CD4-positive, alpha-beta T cell treated with Interleukin-10 for 1 hour (primary cell): ENCODE measurements at regions not wholly inside any gene's neighbourhood (a gene's known extent, or its start where the extent isn't known, plus 50 kb on each side); places are given as distances from the start of the nearest gene placed in this dataset.

Source experiments
- DNase-seq: peaks from one replicate; pipeline ENCODE4 v3.0.0-alpha.2; 2020

DNA sequence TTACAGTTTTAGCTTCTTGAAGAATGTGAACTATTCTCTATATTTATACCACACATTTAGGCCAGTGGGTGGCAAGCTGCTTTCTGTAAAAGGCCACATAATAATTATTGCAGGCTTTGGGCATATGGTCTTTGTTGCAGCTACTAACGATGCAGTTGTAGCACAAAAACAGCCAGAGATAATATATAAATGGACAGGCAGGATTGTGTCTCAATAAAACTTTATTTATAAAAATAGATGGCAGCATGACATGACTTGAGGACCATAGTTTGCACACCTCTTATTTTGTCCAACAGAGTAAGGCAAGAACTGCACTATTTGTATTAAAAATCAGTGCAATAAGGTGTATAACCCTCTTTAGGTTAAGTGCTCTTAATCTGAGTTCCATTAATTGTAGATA, 415.0 kb downstream of the ANXA1 start:
- DNase-seq = no peak

DNA sequence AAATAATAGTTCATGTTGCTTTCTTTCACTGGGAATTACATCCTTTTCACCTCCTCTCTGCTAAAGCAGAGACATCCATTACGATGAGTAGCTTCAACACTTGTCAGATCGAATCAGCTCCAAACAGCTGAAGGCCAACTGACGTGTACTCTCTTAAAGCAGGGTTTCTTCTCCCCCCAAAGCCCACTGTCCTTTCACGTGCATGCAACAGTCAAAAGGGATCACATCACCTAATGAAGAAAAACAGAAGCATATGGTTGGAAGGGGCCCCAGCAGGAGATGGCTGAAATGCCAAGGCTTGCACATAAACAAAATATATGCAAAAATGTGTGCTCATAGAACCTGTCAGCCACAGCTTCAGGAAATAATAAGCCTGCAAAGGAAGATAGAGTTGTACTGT, 421.6 kb downstream of the ANXA1 start:
- DNase-seq = no peak

- DNase-seq = no peak
Measured at GRCh38 chr9:73575101-73576060, 423.7 kb downstream of the ANXA1 start.

GRCh38 chr9:73577848-73578247, 426.2 kb downstream of the ANXA1 start:
- DNase-seq = no peak

- DNase-seq = no peak
Measured at GRCh38 chr9:73579823-73580222, 428.2 kb downstream of the ANXA1 start.

- no peak for DNase-seq
Measured at GRCh38 chr9:73583576-73583975, 431.9 kb downstream of the ANXA1 start.

DNA sequence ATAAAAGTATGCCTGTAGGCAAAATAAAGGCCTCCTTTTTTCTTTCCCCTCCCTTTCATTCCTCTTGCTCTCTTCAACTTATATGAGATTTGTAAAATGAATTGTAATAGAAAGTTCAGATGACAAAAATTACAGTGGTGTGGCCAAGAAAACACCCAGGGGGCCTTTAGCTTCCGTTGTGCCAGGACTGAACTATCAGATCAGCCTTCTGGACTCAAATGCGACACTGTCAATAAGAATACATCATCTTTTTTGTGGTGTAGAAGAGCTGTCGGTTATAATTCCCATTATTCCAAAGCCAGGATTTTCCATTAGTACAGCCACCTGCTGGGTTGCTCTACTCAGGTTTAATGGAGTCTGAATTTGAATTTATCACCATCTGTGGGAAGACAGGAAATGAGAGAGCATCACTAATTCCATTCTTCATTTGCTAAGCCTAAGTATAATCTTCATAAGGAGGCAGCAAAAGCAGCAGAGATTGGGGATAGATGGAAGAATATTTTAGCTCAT, 443.4 kb downstream of the ANXA1 start:
- no peak for DNase-seq

GRCh38 chr9:73596321-73596720, 444.7 kb downstream of the ANXA1 start:
- DNase-seq = no peak

DNA sequence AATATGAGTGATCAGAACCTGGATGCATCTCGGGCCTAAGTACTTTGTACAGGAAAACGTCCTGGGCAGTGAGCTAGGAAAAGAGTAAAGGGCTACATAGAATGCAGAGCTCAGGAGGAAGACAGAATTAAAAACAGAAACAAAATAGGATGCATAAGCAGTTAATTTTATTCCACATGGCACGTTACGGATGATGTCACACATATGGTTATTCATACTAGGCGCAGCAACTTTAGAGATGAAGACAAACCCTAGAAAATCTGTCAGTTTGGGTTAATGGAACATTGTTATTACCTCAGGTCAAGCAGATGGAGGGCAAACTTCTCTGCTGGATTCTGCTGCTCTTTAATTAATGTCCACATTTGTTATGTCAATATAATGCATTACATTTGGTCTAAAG, 445.4 kb downstream of the ANXA1 start:
- DNase-seq = no peak

GRCh38 chr9:73597771-73598170, 446.1 kb downstream of the ANXA1 start:
- DNase-seq = no peak

GRCh38 chr9:73609381-73609780, 457.7 kb downstream of the ANXA1 start:
- no peak for DNase-seq

GRCh38 chr9:73611032-73611431, 459.4 kb downstream of the ANXA1 start:
- no peak for DNase-seq

- no peak for DNase-seq
Measured at GRCh38 chr9:73613092-73613701, 461.5 kb downstream of the ANXA1 start.

DNA sequence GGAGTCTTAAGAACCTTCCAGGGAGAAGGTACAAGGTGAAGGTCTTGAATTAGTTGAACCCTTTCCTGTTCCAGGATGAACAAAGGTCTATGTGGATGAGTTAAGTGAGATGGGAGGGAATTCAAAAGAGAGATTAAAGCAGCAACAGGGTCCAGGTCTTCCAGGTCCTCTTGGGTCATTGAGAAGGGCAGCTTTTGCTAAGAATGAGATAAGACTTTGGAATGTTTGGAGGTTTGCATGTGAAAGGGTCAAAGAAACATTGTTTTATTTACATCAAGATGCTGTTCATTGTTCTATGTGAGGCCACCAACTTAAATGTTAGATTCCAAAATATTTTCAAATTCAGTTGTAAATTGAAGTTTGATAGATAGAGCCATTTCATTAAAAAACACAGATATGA, 463.9 kb downstream of the ANXA1 start:
- DNase-seq = no peak

DNA sequence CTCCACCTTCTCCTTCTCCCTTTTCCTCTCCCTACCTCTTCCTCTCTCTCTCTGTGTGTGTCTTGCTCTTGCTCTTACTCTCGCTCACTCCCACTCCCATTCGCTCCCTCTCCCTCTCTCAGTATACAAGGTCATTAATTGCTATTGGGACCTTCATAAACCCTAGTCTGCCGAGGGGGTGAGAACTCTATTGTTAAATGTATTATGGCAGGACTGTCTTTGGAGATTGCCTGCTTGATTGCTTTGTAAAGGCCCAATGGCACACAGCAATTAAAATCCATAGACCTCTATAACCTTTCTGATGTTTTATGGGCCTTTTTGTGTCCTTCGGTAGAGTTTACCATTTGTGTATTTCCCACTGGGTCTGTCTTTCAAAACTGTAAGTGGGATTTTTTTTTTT, 465.9 kb downstream of the ANXA1 start:
- no peak for DNase-seq

GRCh38 chr9:73640971-73641370, 489.3 kb downstream of the ANXA1 start:
- DNase-seq = no peak

GRCh38 chr9:73643379-73644013, 491.8 kb downstream of the ANXA1 start:
- no peak for DNase-seq

DNA sequence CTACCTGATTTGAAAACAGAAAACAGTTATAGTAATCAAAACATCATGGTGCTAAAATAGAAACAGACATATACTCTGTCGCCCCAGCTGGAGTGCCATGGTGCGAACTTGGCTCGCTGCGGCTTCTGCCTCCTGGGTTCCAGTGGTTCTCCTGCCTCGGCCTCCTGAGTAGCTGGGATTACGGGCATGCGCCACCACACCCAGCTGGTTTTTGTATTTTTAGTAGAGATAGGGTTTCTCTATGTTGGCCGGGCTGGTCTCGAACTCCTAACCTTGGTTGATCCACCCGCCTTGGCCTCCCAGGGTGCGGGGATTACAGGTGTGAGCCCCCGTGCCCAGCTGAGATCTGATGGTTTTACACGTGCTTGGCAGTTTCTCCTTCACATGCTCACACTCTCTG, 495.9 kb downstream of the ANXA1 start:
- no peak for DNase-seq

DNA sequence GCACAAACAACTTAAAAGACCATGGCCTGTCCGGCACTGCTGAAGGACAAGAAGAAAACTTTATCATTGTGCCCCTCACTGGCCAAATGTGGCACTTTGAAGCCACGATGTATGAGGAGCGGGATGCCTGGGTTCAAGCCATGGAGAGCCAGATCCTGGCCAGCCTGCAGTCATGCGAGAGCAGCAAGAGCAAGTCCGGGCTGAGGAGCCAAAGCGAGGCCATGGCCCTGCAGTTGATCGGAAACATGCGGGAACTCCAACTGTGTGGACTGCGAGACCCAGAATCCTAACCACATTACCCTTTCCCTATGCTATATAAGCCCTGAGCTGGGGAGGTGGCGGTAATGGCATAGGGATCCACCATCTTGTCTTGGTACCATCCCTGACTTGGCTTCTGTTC, 497.9 kb downstream of the ANXA1 start:
- no peak for DNase-seq

GRCh38 chr9:73655363-73655762, 503.7 kb downstream of the ANXA1 start:
- DNase-seq = no peak

DNA sequence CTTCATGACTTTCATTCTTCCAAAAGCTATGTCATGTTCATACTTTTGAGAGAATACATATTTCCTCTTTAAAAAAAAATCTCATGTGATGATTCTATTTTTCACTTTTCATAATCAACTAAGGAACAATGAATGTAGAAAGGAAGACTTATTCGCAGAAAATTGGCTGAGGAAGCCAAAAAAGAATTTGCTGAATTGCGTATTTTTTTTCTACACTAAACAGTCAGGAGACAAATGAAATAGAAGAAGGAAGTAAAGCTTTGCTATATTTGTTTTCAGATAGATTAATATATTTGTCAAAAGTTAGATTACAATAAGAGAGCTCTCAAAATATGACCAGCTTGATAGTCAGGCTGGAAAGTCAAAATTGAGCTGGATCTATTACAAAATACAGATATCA, 504.2 kb downstream of the ANXA1 start:
- DNase-seq = no peak

DNA sequence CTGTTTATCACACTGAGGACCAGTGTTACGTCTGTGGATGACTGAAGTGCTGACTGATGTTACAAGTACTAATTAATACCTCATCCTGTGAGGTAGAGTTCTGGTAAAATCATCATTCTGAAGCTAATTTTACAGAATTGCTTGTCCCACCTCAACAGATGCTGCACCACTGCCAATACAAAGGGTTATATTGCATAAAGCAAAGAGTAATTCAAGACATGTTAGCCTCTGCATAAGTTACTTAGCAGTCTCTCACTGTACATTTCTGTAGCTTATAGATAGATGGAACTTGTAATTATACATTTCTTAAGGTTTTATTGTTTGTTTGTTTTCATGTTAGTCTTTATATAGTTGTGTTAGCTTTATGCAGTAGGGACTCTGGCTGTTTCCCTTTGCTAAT, 513.6 kb downstream of the ANXA1 start:
- no peak for DNase-seq

- DNase-seq = no peak
Measured at GRCh38 chr9:73667749-73668148, 516.1 kb downstream of the ANXA1 start.

DNA sequence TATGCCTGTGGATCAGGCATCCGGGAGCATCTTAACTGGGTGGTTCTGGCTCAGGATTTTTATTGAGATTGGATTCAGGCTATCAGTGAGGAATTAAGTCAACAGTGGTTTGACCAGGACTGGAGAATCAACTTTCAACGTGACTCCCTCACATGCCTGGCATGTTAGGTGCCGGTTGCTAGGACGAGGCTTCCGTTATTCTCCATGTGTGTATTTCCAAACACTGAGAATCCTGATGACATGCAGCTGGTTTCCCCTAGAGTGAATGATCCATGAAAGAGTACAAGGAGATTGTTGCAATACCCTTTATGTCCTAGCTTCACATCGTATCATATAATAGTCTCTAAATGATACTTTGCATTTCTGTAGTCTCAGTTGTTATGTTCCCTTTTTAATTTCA, 529.2 kb downstream of the ANXA1 start:
- DNase-seq = no peak
